HL-60 (cell line): ENCODE measurements at regions not wholly inside any gene's neighbourhood (a gene's known extent, or its start where the extent isn't known, plus 50 kb on each side); places are given as distances from the start of the nearest gene placed in this dataset.

ENCODE experiments used
- DNase-seq, 2 experiments: peaks; one replicate each; pipeline ENCODE4 v3.0.0-alpha.2; 2010 to 2020; ENCODE audit warnings: low read depth in 1 of 2, low spot score in 1 of 2
- H3K27ac ChIP-seq: fragments of 250-450 bp; sonication (Bioruptor Pico); replicated peaks from 2 replicates; pipeline ENCODE4 v1.5.1; 2020; ENCODE audit warnings: mild to moderate bottlenecking, moderate library complexity
- H3K27me3 ChIP-seq: fragments of 250-450 bp; sonication (Bioruptor Pico); 2 replicates; pipeline ENCODE4 v1.5.1; 2021; ENCODE audit warnings: mild to moderate bottlenecking, moderate library complexity; ENCODE audit not compliant: insufficient read depth, poor library complexity, severe bottlenecking
- H3K4me3 ChIP-seq: replicated peaks from 2 replicates; pipeline ENCODE4 v1.5.1; 2011; ENCODE audit warnings: mild to moderate bottlenecking, control low read depth, low read length; ENCODE audit not compliant: insufficient read depth
- CTCF ChIP-seq: IDR thresholded peaks from one replicate; pipeline ENCODE4 v1.5.1; 2011; ENCODE audit warnings: low read length, control low read depth, inconsistent platforms; ENCODE audit not compliant: insufficient read depth
- GABPA ChIP-seq: IDR thresholded peaks from 2 replicates; pipeline ENCODE4 v1.6.1; 2012; ENCODE audit warnings: low read depth
- POLR2AphosphoS5 ChIP-seq: IDR thresholded peaks from 2 replicates; pipeline ENCODE4 v1.6.1; 2012; ENCODE audit warnings: low read depth
- REST ChIP-seq: IDR thresholded peaks from 2 replicates; pipeline ENCODE4 v1.6.1; 2012; ENCODE audit warnings: low read depth; ENCODE audit not compliant: insufficient replicate concordance
- SPI1 ChIP-seq: IDR thresholded peaks from 2 replicates; pipeline ENCODE4 v1.6.1; 2012; ENCODE audit warnings: low read depth, mild to moderate bottlenecking, borderline replicate concordance

- DNase-seq: no peak
Observed at GRCh38 chr3:16089521-16089920, 85.0 kb upstream of the GALNT15 start.

GRCh38 chr3:16090024-16090423 is 84.5 kb upstream of the GALNT15 start:
- Histone ChIP-seq H3K27ac (no peak overlapping the region), H3K27me3 (peaks cover 4% of the 10 kb centered on the region), H3K4me3 (no peak overlapping the region)
- DNase-seq: no peak
- TF ChIP-seq GABPA (no peak), POLR2AphosphoS5 (no peak), REST (no peak), SPI1 (no peak)

More at GRCh38 chr3:16089521-16089920, 85.0 kb upstream of the GALNT15 start:
- TF ChIP-seq SPI1: no peak
- no peak for TF ChIP-seq GABPA
- TF ChIP-seq REST: no peak
- TF ChIP-seq CTCF: no peak
- no peak for TF ChIP-seq POLR2AphosphoS5
- Histone ChIP-seq H3K27me3 (peaks cover 4% of the 10 kb centered on the region), H3K27ac (no peak overlapping the region), H3K4me3 (no peak overlapping the region)

GRCh38 chr3:16090706-16091105 is 83.8 kb upstream of the GALNT15 start:
- no peak overlapping the region for H3K27ac ChIP-seq
- TF ChIP-seq GABPA: no peak
- TF ChIP-seq SPI1: no peak
- no peak for TF ChIP-seq POLR2AphosphoS5
- no peak for TF ChIP-seq CTCF
- no peak for TF ChIP-seq REST
- DNase-seq: no peak
- H3K4me3 ChIP-seq: no peak overlapping the region
- H3K27me3 ChIP-seq: peaks cover 4% of the 10 kb centered on the region
